Ovary (tissue), 7 donors: ENCODE measurements at regions not wholly inside any gene's neighbourhood (a gene's known extent, or its start where the extent isn't known, plus 50 kb on each side); places are given as distances from the start of the nearest gene placed in this dataset.
"Not testable (repeated sequence)": the region's sequence is repeated elsewhere in the genome, so short reads cannot be mapped to it uniquely, and the experiment has no call there.

ENCODE experiments used
- DNase-seq, 5 donors: peaks; one replicate each; pipeline ENCODE4 v3.0.0-alpha.2; 2019 to 2020
- H3K27ac ChIP-seq, 2 donors: fragments of 200-600 bp; one replicate each; pipeline versions ENCODE4 v1.5.1 to v1.8.0; 2019 to 2022
- H3K27me3 ChIP-seq: fragments of 200-600 bp; one replicate; pipeline ENCODE4 v1.8.0; 2022
- H3K36me3 ChIP-seq: fragments of 200-600 bp; sonication (generic); one replicate; pipeline ENCODE4 v1.5.1; 2019
- H3K4me1 ChIP-seq: one replicate; pipeline ENCODE4 v1.8.1; 2013; ENCODE audit warnings: mild to moderate bottlenecking, moderate library complexity; ENCODE audit not compliant: insufficient read depth
- H3K4me3 ChIP-seq: fragments of 200-600 bp; sonication (generic); one replicate; pipeline ENCODE4 v1.5.1; 2017
- H3K9me3 ChIP-seq, 2 donors: fragments of 200-600 bp in 1 of 2; sonication (generic) in 1 of 2; one replicate each; pipeline versions ENCODE4 v1.5.1 to v1.8.1; 2013 to 2019; ENCODE audit warnings: mild to moderate bottlenecking in 1 of 2, moderate library complexity in 1 of 2
- EP300 ChIP-seq: sonication (generic); formaldehyde crosslinking; IDR thresholded peaks from one replicate; pipeline ENCODE4 v1.6.1; 2017; ENCODE audit warnings: antibody characterized with exemption
- POLR2A ChIP-seq: fragments of 450-650 bp; IDR thresholded peaks from one replicate; pipeline ENCODE4 v1.6.1; 2017; ENCODE audit warnings: antibody characterized with exemption, mild to moderate bottlenecking, moderate library complexity
- WGBS, 3 donors: extraction: QIAGEN DNeasy Blood & Tissue Kit in 1 of 3; methylation state at CpG; one replicate each; pipeline versions ENCODE4 v1.1.5 to v1.1.7; 2013 to 2017; 5-methylcytosine and 5-hydroxymethylcytosine counted together
- intact Hi-C, 4 donors: fragments of 100-400 bp; cut with DNase I; formaldehyde crosslinking; loops; one replicate each; pipeline versions ENCODE4 v1.11.0 to v1.15.1; 2022 to 2023
- TF ChIP-seq, protein P1 (sequence below), 3 donors: fragments of 450-650 bp in 2 of 3; fragments of 200-600 bp in 1 of 3; IDR thresholded peaks; one replicate each; pipeline versions ENCODE4 v1.5.1 to v1.8.0; 2016 to 2022; ENCODE audit warnings: antibody characterized with exemption in 3 of 3, mild to moderate bottlenecking in 1 of 3
- donor health status: DM: no; HTN: no; CAD: no; lungs with moderate emphysema.
- donor health status: DM: no; HTN: no; CAD: no.
- donor health status: Bipolar disorder and iron deficiency.
- donor health status: DM: no; HTN: no; CAD: no.
- donor health status: DM: yes; HTN: yes; CAD: no.

DNA sequence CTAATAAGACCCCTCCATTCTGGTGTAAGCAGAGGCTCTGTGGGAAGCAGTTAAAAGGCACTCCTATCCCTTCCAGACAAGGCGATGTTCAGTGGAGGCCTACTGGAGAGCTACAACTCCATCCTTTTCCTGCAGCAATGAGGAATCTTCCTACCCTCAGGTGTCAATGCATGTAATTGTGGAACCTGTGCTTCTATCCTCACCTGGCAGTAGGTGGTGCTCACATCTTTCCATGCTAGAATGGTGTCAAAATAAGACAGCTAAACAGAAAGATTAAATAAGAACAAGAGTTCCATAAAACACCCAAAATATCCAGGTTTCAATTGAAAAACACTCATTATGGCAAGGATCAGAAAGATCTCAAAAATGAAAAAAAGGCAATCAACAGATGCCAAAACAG is 224.6 kb downstream of the IL15 start:
- 92 to 100% (median 92%) methylated on average over 1 of the region's 1 CpG for WGBS, 3 donors
- no peak for DNase-seq
- intact Hi-C loops = no loop called here
- Histone ChIP-seq H3K9me3 (no peaks in the 10 kb centered on the region), H3K27me3 (no peaks in the 10 kb centered on the region), H3K4me1 (no peaks in the 10 kb centered on the region), H3K27ac (no peak overlapping the region), H3K36me3 (no peaks in the 10 kb centered on the region), H3K4me3 (no peak overlapping the region)
- TF ChIP-seq, protein P1, sequence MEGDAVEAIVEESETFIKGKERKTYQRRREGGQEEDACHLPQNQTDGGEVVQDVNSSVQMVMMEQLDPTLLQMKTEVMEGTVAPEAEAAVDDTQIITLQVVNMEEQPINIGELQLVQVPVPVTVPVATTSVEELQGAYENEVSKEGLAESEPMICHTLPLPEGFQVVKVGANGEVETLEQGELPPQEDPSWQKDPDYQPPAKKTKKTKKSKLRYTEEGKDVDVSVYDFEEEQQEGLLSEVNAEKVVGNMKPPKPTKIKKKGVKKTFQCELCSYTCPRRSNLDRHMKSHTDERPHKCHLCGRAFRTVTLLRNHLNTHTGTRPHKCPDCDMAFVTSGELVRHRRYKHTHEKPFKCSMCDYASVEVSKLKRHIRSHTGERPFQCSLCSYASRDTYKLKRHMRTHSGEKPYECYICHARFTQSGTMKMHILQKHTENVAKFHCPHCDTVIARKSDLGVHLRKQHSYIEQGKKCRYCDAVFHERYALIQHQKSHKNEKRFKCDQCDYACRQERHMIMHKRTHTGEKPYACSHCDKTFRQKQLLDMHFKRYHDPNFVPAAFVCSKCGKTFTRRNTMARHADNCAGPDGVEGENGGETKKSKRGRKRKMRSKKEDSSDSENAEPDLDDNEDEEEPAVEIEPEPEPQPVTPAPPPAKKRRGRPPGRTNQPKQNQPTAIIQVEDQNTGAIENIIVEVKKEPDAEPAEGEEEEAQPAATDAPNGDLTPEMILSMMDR (IDR thresholded peaks at IDR 0.05) = no peak
- TF ChIP-seq POLR2A (no peak), EP300 (no peak)

DNA sequence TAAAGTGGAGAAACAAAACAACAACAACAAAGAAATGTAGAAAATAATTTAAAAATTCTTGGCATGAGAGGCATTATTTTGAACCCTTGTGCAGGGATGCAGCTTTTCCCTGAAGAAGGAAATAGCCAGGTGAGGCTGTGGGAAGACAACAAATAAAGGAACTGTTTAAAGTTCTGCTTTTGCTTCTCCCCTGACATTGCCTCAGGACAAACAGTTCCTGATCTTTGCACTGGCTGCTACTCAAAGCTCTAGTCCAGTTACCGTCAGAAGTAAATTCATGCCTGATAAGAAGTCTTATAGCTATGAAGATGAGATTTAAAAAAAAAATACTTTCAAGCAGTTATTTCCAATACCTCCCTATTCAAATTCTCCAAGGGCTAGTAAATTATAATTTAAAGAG is 233.8 kb downstream of the IL15 start:
- H3K4me3 ChIP-seq = no peak overlapping the region
- 12 to 26% (median 15%) methylated on average over 1 of the region's 1 CpG for WGBS, 3 donors
- TF ChIP-seq POLR2A (no peak), EP300 (no peak)
- TF ChIP-seq, protein P1 (IDR thresholded peaks at IDR 0.05) = no peak
- H3K9me3 ChIP-seq = peaks cover 0 to 3% of the 10 kb centered on the region in 2 donors
- no peak overlapping the region for H3K27ac ChIP-seq
- H3K4me1 ChIP-seq = no peaks in the 10 kb centered on the region
- intact Hi-C loops = no loop called here
- DNase-seq = no peak
- no peaks in the 10 kb centered on the region for H3K27me3 ChIP-seq
- no peaks in the 10 kb centered on the region for H3K36me3 ChIP-seq

- Histone ChIP-seq H3K4me1 (no peaks in the 10 kb centered on the region), H3K27ac (no peak overlapping the region), H3K9me3 (peaks cover 0 to 3% of the 10 kb centered on the region in 2 donors), H3K27me3 (no peaks in the 10 kb centered on the region), H3K4me3 (no peak overlapping the region), H3K36me3 (no peaks in the 10 kb centered on the region)
- DNase-seq = no peak
- TF ChIP-seq EP300 (no peak), POLR2A (no peak)
- TF ChIP-seq, protein P1 (IDR thresholded peaks at IDR 0.05) = no peak
- intact Hi-C loops = no loop called here
- 73 to 82% (median 80%) methylated on average over 4 of the region's 4 CpGs for WGBS, 3 donors
Observed at GRCh38 chr4:141871086-141871770, 234.8 kb downstream of the IL15 start.

GRCh38 chr4:141882650-141883049 is 246.3 kb downstream of the IL15 start:
- H3K27ac ChIP-seq, H3K36me3 ChIP-seq, H3K9me3 ChIP-seq, H3K27me3 ChIP-seq, intact Hi-C loops, H3K4me3 ChIP-seq, DNase-seq, H3K4me1 ChIP-seq: not testable (repeated sequence)
- 35 to 43% (median 36%) methylated on average over 10 to 12 of the region's 12 CpGs for WGBS, 3 donors

DNA sequence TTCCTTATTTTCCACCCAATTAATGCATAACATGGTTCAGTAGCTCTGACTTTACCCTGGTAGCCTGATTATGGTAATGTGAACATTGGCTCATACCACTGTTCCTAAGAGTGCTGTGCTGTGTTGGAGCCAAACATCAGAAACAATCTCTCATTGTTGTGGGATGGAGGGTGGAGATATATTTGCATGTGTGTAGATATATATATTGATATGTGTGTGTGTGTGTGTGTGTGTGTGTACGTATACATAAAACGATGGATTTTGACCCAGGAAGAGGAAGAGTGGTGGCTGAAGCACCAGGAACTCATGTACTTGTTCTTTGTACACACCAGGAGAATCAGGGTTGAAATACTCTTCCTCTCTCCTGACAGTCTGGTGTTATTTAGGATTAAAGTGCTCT is 247.7 kb downstream of the IL15 start:
- Histone ChIP-seq H3K4me1 (no peaks in the 10 kb centered on the region), H3K27me3 (no peaks in the 10 kb centered on the region), H3K27ac (no peak overlapping the region), H3K9me3 (no peaks in the 10 kb centered on the region), H3K4me3 (no peak overlapping the region), H3K36me3 (no peaks in the 10 kb centered on the region)
- intact Hi-C loops = no loop called here
- TF ChIP-seq, protein P1 (IDR thresholded peaks at IDR 0.05) = no peak
- no peak for TF ChIP-seq POLR2A
- TF ChIP-seq EP300 = no peak
- 84 to 92% (median 90%) methylated on average over 2 of the region's 2 CpGs for WGBS, 3 donors
- DNase-seq = no peak
